COLO829 (cell line): ENCODE measurements at regions not wholly inside any gene's neighbourhood (a gene's known extent, or its start where the extent isn't known, plus 50 kb on each side); places are given as distances from the start of the nearest gene placed in this dataset.

ENCODE experiments used
- DNase-seq: peaks from one replicate; pipeline ENCODE4 v3.0.0; 2012; ENCODE audit warnings: low spot score

DNA sequence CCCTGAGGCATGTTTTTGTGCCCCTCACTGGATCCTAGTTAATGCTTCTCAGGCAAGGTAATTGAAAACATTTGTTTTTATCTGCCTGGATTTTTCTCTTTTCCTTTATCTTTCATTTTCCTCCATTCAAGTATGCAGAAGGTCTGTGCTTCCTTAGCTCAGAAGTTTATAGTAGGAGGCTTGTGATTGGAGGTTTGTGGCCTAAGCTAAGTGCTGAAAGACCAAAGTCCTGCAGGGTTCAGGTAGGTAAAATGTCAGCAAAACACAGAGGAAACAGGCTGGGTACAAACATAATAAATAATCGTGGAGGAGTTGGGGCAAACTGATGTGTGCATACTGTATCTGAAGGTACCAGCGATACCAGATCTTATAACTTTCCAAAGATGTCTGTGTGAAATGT is 230.9 kb upstream of the KLF4 start:
- DNase-seq: no peak

DNA sequence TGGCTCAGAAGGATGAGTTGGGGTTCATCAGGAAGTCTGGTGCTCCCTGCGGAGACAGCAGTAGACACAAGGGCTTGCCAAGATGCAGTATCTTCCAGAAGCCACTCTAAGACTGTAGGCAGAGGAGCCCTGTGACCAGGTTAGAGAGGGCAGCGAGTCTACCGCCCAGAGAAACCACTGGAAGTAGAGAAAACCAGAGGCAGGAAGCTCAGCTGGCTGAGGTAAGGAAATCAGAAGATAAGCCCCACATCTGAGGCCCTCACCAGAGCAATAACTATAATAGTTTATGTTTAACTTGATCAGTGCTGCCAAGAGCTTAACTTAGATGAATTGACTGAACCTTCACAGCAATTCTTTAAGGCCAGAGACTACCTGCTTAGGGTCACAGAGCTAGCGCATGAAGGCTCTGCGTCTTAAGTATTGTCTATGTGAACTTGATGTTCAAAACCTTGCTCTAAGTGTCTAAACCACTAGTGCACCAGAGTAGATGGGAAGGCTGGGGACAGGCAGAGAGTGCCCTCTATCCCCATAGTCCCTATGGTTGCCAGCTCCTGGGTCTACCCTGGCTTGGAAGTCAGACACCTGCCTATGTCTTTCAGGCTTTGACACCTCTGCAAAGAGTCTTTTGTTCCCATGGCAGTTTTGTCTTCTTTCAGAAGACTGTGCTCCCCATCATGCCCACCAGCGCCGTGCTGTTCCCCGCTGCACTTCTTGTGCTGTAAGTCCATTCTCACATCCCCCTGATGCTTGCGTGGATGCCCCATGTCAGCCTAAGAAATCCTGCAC is 228.2 kb upstream of the KLF4 start:
- DNase-seq: no peak

- no peak for DNase-seq
Measured at GRCh38 chr9:107715740-107716139, 226.2 kb upstream of the KLF4 start.

- no peak for DNase-seq
Measured at GRCh38 chr9:107713470-107713869, 223.9 kb upstream of the KLF4 start.

DNA sequence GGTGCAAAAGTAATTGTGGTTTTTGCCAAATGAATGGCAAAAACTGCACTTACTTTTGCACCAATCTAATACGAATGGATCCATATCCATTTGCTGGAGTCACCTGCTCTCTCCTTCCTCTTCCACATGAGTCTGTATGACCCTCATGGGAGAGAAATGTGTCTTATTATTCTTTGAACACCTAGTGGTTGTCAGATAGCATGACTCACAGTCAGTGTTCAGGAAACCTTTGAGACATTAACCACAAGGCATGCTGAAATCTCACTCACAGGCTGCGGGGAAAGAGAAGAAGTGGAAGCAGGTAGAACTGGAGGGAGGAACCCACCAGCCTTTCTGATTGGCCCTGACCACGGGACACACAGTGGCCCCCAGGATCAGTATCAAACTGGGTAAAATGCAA is 222.8 kb upstream of the KLF4 start:
- DNase-seq: no peak

GRCh38 chr9:107711542-107711941 is 222.0 kb upstream of the KLF4 start:
- no peak for DNase-seq

DNA sequence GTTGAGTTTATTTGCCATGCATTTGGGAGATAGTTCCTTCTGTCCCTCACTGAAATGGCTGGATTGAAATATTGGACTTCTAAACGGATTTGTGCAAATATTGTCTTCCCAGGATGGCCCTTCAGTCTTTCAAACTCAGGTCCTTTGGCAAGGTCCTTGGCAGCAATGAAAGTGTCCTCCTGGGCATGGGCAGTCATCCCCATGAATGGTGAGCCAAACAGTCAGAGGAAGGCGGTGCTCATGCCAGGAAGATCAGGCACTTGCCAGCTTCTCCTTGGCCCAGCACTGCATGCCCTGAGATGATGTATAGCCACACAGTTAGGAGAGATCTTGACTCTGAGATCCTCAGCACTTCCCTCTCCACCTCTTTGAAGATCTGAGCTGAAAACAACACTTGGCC is 221.4 kb upstream of the KLF4 start:
- DNase-seq: no peak

DNA sequence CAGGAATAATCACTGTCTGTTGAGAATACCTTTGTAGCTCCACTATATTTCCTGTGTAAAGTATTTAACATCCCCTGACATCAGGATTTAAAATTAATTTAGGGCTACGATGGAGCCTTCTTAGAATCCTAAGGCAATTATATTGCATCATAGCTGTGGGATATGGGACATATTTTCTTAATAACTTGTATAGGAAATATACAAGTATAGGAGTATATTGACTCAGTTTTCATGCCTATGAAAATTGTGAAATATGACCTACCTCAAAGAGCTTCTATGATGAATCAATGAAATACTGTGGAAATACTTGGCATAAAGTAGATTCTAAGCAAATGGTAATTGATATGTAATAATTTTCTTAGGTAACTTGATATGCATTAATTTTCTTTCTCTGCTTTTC is 221.0 kb upstream of the KLF4 start:
- DNase-seq: no peak

GRCh38 chr9:107708791-107709190 is 219.2 kb upstream of the KLF4 start:
- DNase-seq: no peak

GRCh38 chr9:107707915-107708441 is 218.4 kb upstream of the KLF4 start:
- peak; percentile 74 for DNase-seq

GRCh38 chr9:107707428-107707837 is 217.9 kb upstream of the KLF4 start:
- peak; percentile 91 for DNase-seq

DNA sequence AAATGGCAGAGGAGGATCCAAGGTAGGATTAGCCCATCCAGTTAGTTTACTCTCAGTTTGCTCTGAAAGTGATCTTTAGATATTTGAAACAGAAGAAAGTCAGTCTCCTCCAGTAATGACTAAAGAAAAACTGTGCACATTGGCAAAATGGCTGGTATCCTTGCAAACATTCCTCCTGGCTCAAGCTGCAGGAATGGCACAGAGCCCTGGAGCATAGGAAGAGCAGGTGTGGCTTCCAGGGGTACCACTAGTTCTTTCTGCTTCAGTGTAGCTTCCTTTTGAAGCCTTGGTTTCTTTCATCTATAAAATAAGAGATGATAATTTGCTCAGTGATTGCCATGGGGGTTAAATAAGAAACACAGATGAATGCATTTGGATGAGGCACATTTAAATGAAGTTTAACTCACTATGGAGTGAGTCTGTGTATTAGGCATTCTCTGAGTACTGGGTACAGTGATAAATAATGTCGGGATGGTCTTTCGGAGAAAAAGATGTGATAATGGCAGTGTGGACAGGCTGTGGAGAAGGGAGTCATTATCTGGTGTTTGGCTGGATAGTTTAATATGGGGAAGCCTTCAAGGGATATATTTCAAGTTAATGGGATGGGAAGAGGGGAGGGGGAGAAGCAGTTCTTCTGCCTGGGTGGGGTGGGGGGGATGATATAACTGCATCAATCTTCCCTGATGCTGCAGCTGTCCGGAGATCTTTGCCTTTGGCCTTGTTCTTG is 217.3 kb upstream of the KLF4 start:
- DNase-seq: no peak

GRCh38 chr9:107705521-107705920 is 216.0 kb upstream of the KLF4 start:
- DNase-seq: no peak

- no peak for DNase-seq
Measured at GRCh38 chr9:107704774-107705173, 215.2 kb upstream of the KLF4 start.

- no peak for DNase-seq
Measured at GRCh38 chr9:107703651-107704050, 214.1 kb upstream of the KLF4 start.

DNA sequence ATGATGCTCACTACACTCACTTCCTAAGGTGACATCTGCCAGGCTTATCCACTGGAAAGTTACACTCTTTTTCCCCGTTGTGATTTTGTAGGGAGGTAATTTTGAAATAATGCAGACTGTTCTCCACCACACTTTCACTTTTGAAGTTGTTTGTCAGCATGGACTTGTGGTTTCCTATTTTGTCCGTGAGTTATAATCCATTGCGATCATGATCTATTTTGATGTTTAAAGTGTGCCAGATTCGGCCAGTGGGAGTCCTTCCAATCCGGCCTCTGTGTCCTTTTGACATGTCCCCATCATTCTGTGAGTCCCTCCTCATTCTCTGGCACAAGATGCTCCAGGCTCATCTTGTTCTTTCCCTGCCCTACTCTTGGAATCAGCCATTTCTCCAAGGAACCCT is 211.3 kb upstream of the KLF4 start:
- DNase-seq: no peak

DNA sequence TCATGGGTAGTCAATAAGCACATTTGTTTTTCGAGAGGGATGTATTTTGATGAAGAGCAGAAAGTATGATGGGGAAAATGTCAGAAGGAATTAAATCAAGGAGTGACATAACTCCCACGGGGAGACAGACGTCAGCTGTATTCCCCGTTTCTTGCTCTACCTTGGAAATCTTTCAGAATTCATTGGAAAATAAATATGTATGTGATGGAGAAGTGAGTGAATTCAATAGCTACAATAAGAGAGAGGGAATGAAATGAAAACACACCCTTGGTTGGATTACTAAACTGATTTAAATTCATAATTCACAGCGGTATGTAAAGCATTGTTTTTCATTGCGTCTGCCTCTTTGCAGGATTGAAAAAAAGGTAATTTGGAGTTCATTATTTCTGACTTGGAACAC is 209.7 kb upstream of the KLF4 start:
- no peak for DNase-seq

DNA sequence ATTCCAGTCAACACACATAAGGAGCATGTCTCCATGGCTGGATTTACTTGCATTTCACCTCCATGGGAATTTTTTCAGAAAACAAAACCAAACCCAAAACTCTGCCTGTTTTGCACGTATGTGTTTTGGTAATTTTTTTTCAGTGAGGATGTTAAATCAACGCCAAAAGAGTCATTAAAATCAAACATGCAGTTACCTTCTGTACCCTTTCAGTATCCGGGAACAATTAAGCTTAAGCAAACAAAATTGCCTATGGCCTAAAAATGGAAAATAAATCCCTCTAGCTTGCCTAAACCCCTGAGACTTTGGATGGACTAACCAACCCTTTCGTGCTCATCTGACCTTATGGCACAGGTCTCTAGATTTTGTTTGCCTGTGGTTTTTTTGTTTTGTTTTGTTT is 209.2 kb upstream of the KLF4 start:
- DNase-seq: no peak

DNA sequence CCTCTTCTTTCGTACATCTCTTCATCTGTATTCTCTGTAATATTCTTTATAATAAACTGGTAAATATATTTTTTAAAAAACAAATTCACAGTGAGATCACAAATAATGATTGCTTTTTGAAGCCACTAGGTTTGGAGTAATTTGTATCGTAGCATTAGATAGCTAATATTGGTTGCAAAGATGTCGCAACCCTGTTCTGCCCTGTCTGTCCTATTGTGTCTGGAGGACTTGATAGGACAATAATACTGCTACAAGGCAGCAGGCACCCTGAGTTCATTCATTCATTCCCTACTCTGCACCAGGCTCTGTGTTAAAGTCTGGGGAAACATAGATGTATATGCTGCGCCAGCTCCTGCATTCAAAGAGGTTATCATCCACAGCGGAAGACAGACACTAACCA is 206.7 kb upstream of the KLF4 start:
- DNase-seq: no peak

GRCh38 chr9:107694390-107694789 is 204.8 kb upstream of the KLF4 start:
- DNase-seq: no peak

GRCh38 chr9:107693625-107694326 is 204.2 kb upstream of the KLF4 start:
- no peak for DNase-seq

DNA sequence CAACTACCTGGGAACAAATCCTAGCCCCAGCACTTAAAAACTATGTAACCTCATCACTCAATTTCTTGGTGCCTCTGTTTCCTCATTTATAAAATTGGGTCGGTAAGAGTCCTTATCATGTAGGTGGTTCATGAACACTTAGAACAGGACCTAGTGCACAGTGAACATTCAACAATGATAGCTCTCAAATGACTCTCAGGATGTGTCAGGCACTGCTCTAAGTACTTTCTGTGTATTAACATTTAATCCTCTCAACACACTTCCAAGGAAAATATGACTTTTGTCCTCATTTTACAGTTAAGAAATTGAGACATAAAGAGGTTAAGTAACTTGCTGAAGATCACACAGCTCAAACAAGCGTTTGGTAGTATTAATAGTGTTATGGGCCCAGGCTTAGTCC is 202.1 kb upstream of the KLF4 start:
- DNase-seq: no peak

DNA sequence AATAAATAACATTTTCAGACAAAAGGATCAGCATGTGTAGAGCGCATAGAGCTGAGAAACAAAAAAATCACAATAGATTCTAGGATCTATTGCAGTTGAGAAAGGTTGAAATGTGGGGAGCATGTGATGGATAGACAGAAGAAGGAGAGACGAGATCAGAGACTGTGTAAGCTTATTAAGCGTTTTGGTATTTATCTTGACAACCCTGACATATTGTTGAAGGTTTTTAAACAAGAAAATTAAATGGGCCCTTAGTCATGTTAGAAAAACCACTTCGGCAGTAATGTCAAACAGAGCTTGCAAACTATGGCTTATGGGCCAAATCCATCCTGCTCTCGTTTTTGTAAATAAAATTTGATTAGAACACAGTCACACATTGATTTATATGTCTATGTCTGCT is 200.5 kb upstream of the KLF4 start:
- no peak for DNase-seq
